K562 (cell line): ENCODE measurements at regions not wholly inside any gene's neighbourhood (a gene's known extent, or its start where the extent isn't known, plus 50 kb on each side); places are given as distances from the start of the nearest gene placed in this dataset.
A peak's percentile ranks its signal among the peaks of the same experiment; 100 is the strongest.

Source experiments
- TRIM28 ChIP-seq: fragments of 450-650 bp; IDR thresholded peaks from 2 replicates; pipeline ENCODE4 v1.6.1; 2017
- TF ChIP-seq, protein P1 (sequence below), 2 experiments: fragments of 450-650 bp; formaldehyde crosslinking in 1 of 2; IDR thresholded peaks; 2 replicates each; pipeline versions ENCODE4 v1.4.0 to v1.6.1; 2014 to 2020; ENCODE audit warnings: mild to moderate bottlenecking in 2 of 2, borderline replicate concordance in 1 of 2, low read depth in 1 of 2
- TF ChIP-seq, protein P2 (sequence below): fragments of 150-350 bp; IDR thresholded peaks from 2 replicates; pipeline ENCODE4 v1.6.1; 2014; ENCODE audit warnings: low read depth, mild to moderate bottlenecking, low read length, borderline replicate concordance

- TF ChIP-seq, protein P1, sequence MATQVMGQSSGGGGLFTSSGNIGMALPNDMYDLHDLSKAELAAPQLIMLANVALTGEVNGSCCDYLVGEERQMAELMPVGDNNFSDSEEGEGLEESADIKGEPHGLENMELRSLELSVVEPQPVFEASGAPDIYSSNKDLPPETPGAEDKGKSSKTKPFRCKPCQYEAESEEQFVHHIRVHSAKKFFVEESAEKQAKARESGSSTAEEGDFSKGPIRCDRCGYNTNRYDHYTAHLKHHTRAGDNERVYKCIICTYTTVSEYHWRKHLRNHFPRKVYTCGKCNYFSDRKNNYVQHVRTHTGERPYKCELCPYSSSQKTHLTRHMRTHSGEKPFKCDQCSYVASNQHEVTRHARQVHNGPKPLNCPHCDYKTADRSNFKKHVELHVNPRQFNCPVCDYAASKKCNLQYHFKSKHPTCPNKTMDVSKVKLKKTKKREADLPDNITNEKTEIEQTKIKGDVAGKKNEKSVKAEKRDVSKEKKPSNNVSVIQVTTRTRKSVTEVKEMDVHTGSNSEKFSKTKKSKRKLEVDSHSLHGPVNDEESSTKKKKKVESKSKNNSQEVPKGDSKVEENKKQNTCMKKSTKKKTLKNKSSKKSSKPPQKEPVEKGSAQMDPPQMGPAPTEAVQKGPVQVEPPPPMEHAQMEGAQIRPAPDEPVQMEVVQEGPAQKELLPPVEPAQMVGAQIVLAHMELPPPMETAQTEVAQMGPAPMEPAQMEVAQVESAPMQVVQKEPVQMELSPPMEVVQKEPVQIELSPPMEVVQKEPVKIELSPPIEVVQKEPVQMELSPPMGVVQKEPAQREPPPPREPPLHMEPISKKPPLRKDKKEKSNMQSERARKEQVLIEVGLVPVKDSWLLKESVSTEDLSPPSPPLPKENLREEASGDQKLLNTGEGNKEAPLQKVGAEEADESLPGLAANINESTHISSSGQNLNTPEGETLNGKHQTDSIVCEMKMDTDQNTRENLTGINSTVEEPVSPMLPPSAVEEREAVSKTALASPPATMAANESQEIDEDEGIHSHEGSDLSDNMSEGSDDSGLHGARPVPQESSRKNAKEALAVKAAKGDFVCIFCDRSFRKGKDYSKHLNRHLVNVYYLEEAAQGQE (IDR thresholded peaks at IDR 0.05; ENCODE audit: borderline replicate concordance) = peak; percentile 35; the same call in 1 of the 2 replicates
- TF ChIP-seq, protein P1 (CRISPR knock-in tag; IDR thresholded peaks at IDR 0.05; ENCODE audit: low read depth) = no peak
- no peak for TF ChIP-seq TRIM28
- TF ChIP-seq, protein P2, sequence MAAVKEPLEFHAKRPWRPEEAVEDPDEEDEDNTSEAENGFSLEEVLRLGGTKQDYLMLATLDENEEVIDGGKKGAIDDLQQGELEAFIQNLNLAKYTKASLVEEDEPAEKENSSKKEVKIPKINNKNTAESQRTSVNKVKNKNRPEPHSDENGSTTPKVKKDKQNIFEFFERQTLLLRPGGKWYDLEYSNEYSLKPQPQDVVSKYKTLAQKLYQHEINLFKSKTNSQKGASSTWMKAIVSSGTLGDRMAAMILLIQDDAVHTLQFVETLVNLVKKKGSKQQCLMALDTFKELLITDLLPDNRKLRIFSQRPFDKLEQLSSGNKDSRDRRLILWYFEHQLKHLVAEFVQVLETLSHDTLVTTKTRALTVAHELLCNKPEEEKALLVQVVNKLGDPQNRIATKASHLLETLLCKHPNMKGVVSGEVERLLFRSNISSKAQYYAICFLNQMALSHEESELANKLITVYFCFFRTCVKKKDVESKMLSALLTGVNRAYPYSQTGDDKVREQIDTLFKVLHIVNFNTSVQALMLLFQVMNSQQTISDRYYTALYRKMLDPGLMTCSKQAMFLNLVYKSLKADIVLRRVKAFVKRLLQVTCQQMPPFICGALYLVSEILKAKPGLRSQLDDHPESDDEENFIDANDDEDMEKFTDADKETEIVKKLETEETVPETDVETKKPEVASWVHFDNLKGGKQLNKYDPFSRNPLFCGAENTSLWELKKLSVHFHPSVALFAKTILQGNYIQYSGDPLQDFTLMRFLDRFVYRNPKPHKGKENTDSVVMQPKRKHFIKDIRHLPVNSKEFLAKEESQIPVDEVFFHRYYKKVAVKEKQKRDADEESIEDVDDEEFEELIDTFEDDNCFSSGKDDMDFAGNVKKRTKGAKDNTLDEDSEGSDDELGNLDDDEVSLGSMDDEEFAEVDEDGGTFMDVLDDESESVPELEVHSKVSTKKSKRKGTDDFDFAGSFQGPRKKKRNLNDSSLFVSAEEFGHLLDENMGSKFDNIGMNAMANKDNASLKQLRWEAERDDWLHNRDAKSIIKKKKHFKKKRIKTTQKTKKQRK = no peak
- TF ChIP-seq, all 486 proteins: peak for 4
Measured at GRCh38 chr6:169326067-169326799, 72.6 kb upstream of the THBS2 start (continued).
